GM23248 (cell line): ENCODE measurements at regions not wholly inside any gene's neighbourhood (a gene's known extent, or its start where the extent isn't known, plus 50 kb on each side); places are given as distances from the start of the nearest gene placed in this dataset.
"Not testable (repeated sequence)": the region's sequence is repeated elsewhere in the genome, so short reads cannot be mapped to it uniquely, and the experiment has no call there.

Experiments used
- DNase-seq: peaks from one replicate; pipeline ENCODE4 v3.0.0-alpha.2; 2015
- H2AFZ ChIP-seq: fragments of 200-600 bp; sonication (generic); 2 replicates; pipeline ENCODE4 v1.6.1; 2016; ENCODE audit warnings: antibody characterized with exemption
- H3F3A ChIP-seq: fragments of 200-600 bp; sonication (generic); 2 replicates; pipeline ENCODE4 v1.6.1; 2016; ENCODE audit warnings: mild to moderate bottlenecking, antibody characterized with exemption, mixed run types; ENCODE audit not compliant: insufficient read depth
- H3K27ac ChIP-seq: fragments of 200-600 bp; sonication (generic); 2 replicates; pipeline ENCODE4 v1.5.1; 2016; ENCODE audit warnings: mild to moderate bottlenecking
- H3K27me3 ChIP-seq: fragments of 200-600 bp; sonication (generic); replicated peaks from 2 replicates; pipeline ENCODE4 v1.6.1; 2016; ENCODE audit warnings: mild to moderate bottlenecking; ENCODE audit not compliant: insufficient read depth
- H3K36me3 ChIP-seq: fragments of 200-600 bp; sonication (generic); 2 replicates; pipeline ENCODE4 v1.6.1; 2016; ENCODE audit warnings: low read depth, mild to moderate bottlenecking
- H3K4me1 ChIP-seq: fragments of 200-600 bp; sonication (generic); 2 replicates; pipeline ENCODE4 v1.6.1; 2016; ENCODE audit warnings: mild to moderate bottlenecking; ENCODE audit not compliant: insufficient read depth
- H3K4me2 ChIP-seq: fragments of 200-600 bp; sonication (generic); one replicate; pipeline ENCODE4 v1.6.1; 2016; ENCODE audit warnings: mild to moderate bottlenecking; ENCODE audit not compliant: unreplicated experiment
- H3K4me3 ChIP-seq: fragments of 200-600 bp; sonication (generic); 2 replicates; pipeline ENCODE4 v1.5.1; 2016; ENCODE audit warnings: mild to moderate bottlenecking
- H3K79me2 ChIP-seq: fragments of 200-600 bp; sonication (generic); 2 replicates; pipeline ENCODE4 v1.6.1; 2016; ENCODE audit warnings: mild to moderate bottlenecking; ENCODE audit not compliant: insufficient read depth
- H3K9ac ChIP-seq: fragments of 200-600 bp; sonication (generic); 2 replicates; pipeline ENCODE4 v1.6.1; 2016; ENCODE audit warnings: mild to moderate bottlenecking
- H3K9me2 ChIP-seq: fragments of 200-600 bp; sonication (generic); 2 replicates; pipeline ENCODE4 v1.6.1; 2016; ENCODE audit warnings: mixed run types, mild to moderate bottlenecking, moderate library complexity; ENCODE audit not compliant: insufficient read depth
- H3K9me3 ChIP-seq: fragments of 200-600 bp; sonication (generic); one replicate; pipeline ENCODE4 v1.6.1; 2017; ENCODE audit warnings: low read depth
- H4K20me1 ChIP-seq: fragments of 200-600 bp; sonication (generic); 2 replicates; pipeline ENCODE4 v1.6.0; 2016; ENCODE audit not compliant: insufficient read depth
- EZH2 ChIP-seq: fragments of 200-600 bp; sonication (generic); IDR thresholded peaks from 2 replicates; pipeline ENCODE4 v1.6.1; 2018; ENCODE audit warnings: antibody characterized with exemption, mild to moderate bottlenecking; ENCODE audit not compliant: insufficient read depth, poor library complexity, severe bottlenecking
- EZH2phosphoT487 ChIP-seq: fragments of 200-600 bp; sonication (generic); IDR thresholded peaks from 2 replicates; pipeline ENCODE4 v1.6.1; 2018; ENCODE audit warnings: antibody characterized with exemption, moderate library complexity, mild to moderate bottlenecking, low read depth; ENCODE audit not compliant: insufficient read depth
- WGBS, 2 experiments: methylation state at CpG; one replicate each; pipeline ENCODE4 v1.1.6; 2015 to 2017; ENCODE audit warnings: low lambda C conversion rate in 2 of 2, low coverage in 1 of 2; ENCODE audit errors: missing lambda C conversion rate in 2 of 2; 5-methylcytosine and 5-hydroxymethylcytosine counted together
- in situ Hi-C: fragments of 300-500 bp; cut with MboI; formaldehyde crosslinking; loops from 2 replicates; pipeline ENCODE4 v1.15.0; 2020

DNA sequence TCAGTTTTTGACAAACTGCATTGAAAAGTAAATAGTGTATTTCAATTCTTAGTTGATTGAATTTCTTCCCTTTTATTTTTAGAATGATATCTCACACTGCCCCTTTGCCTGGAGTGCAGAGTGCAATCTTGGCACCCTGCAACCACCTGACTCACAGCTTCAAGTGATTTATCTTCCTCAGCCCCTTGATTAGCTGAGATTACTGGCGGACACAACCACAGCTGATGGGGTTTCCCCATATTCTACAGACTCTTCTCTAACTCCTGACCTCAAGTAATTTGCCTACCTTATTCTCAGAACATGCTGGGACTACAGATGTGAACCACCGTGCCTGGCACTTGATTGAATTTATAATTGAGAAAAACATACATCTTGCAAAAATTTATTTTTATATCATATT lies 152.4 kb upstream of the TSPY4 start:
- in situ Hi-C loops, H3K79me2 ChIP-seq, H3K27ac ChIP-seq, H2AFZ ChIP-seq, H3K4me2 ChIP-seq, H3K36me3 ChIP-seq, H3K9me2 ChIP-seq, H3K9me3 ChIP-seq, H3K27me3 ChIP-seq, H3K9ac ChIP-seq, DNase-seq, H3K4me1 ChIP-seq, H3K4me3 ChIP-seq, H3F3A ChIP-seq, H4K20me1 ChIP-seq: not testable (repeated sequence)
- 72 to 82% methylated on average over 2 of the region's 2 CpGs for WGBS, 2 experiments

DNA sequence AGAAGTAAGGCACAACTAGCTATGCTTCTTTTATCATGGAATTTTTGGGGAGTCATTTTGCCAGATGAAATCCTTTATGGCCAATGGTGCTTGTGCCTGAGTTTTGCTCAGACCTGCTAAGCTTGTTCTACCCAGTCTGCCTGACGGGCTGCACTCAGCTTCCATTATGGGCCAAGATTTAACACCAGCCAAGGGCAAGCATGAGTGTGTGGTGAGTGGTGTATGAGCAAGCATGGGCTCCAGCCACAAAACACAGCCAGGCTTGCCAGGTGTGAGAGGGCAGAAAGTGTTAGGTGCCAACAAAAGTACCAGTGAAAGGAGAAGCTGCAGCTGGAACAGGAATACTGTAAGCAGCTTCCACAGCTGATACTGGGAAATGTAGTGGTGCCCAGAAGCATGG lies 130.2 kb upstream of the TSPY4 start:
- H3F3A ChIP-seq, H3K9ac ChIP-seq, H3K27me3 ChIP-seq, H3K27ac ChIP-seq, H3K4me3 ChIP-seq, H3K4me1 ChIP-seq, H3K79me2 ChIP-seq, H4K20me1 ChIP-seq, H2AFZ ChIP-seq, DNase-seq, H3K36me3 ChIP-seq, H3K9me2 ChIP-seq, in situ Hi-C loops, H3K9me3 ChIP-seq, H3K4me2 ChIP-seq: not testable (repeated sequence)
- WGBS, 2 experiments = 60 to 67% methylated on average over 1 of the region's 1 CpG

GRCh38 chrY:9226409-9226808 lies 110.9 kb upstream of the TSPY4 start:
- Histone ChIP-seq H3K4me2 (no peak overlapping the region), H3K9me3 (no peaks in the 10 kb centered on the region), H3F3A (no peaks in the 10 kb centered on the region), H4K20me1 (no peaks in the 10 kb centered on the region), H3K36me3 (no peaks in the 10 kb centered on the region), H3K9ac (no peak overlapping the region), H3K27me3 (no peaks in the 10 kb centered on the region), H3K27ac (no peak overlapping the region), H2AFZ (no peak overlapping the region), H3K79me2 (no peaks in the 10 kb centered on the region), H3K4me1 (peaks cover 17% of the 10 kb centered on the region), H3K4me3 (no peak overlapping the region), H3K9me2 (no peaks in the 10 kb centered on the region)
- no peak for DNase-seq
- no peak for TF ChIP-seq EZH2
- no peak for TF ChIP-seq EZH2phosphoT487
- 25 to 29% methylated on average over 1 of the region's 1 CpG for WGBS, 2 experiments
- in situ Hi-C loops = no loop called here

GRCh38 chrY:9257255-9257654 lies 80.0 kb upstream of the TSPY4 start:
- Histone ChIP-seq H3K27me3 (no peaks in the 10 kb centered on the region), H3F3A (no peaks in the 10 kb centered on the region), H3K9me2 (no peaks in the 10 kb centered on the region), H3K36me3 (no peaks in the 10 kb centered on the region), H3K4me1 (0 out of 2 replicates have a peak, but pooled peaks cover 3% of the 10 kb centered on the region), H2AFZ (no peak overlapping the region), H3K27ac (no peak overlapping the region), H3K9me3 (no peaks in the 10 kb centered on the region), H4K20me1 (no peaks in the 10 kb centered on the region), H3K79me2 (no peaks in the 10 kb centered on the region), H3K4me3 (no peak overlapping the region), H3K9ac (no peak overlapping the region), H3K4me2 (no peak overlapping the region)
- in situ Hi-C loops = no loop called here
- TF ChIP-seq EZH2 = no peak
- no peak for TF ChIP-seq EZH2phosphoT487
- WGBS, 2 experiments = 67 to 76% methylated on average over 2 of the region's 2 CpGs
- peak; percentile 53 for DNase-seq

- H3K9me2 ChIP-seq = no peaks in the 10 kb centered on the region
- no peaks in the 10 kb centered on the region for H3K27me3 ChIP-seq
- no peaks in the 10 kb centered on the region for H3K9me3 ChIP-seq
- no peak overlapping the region for H3K4me2 ChIP-seq
- TF ChIP-seq EZH2phosphoT487 = no peak
- TF ChIP-seq EZH2 = no peak
- no peak overlapping the region for H3K4me3 ChIP-seq
- peak; percentile 33 for DNase-seq
- H2AFZ ChIP-seq = no peak overlapping the region
- H3F3A ChIP-seq = no peaks in the 10 kb centered on the region
- no peaks in the 10 kb centered on the region for H4K20me1 ChIP-seq
- 71 to 76% methylated on average over 3 of the region's 3 CpGs for WGBS, 2 experiments
- in situ Hi-C loops = no loop called here
- 0 out of 2 replicates have a peak, but pooled peaks cover 3% of the 10 kb centered on the region for H3K4me1 ChIP-seq
- no peaks in the 10 kb centered on the region for H3K36me3 ChIP-seq
- H3K27ac ChIP-seq = no peak overlapping the region
- no peak overlapping the region for H3K9ac ChIP-seq
- no peaks in the 10 kb centered on the region for H3K79me2 ChIP-seq
Observed at GRCh38 chrY:9257725-9258124, 79.5 kb upstream of the TSPY4 start.
